Inferior parietal cortex (tissue), 1 donor: ENCODE measurements at regions not wholly inside any gene's neighbourhood (a gene's known extent, or its start where the extent isn't known, plus 50 kb on each side); places are given as distances from the start of the nearest gene placed in this dataset.

Source experiments
- DNase-seq: peaks from one replicate; pipeline ENCODE4 v3.0.0-alpha.2; 2016; ENCODE audit errors: extremely low spot score

- no peak for DNase-seq
These were observed 295.3 kb upstream of the MKI67 start for GRCh38 chr10:128421371-128422160.

- DNase-seq = no peak
These were observed 296.0 kb upstream of the MKI67 start for GRCh38 chr10:128422190-128422589.

- no peak for DNase-seq
These were observed 296.8 kb upstream of the MKI67 start for GRCh38 chr10:128422999-128423398.

- DNase-seq = no peak
These were observed 303.1 kb upstream of the MKI67 start for GRCh38 chr10:128429321-128429720.

- no peak for DNase-seq
These were observed 303.8 kb upstream of the MKI67 start for GRCh38 chr10:128429835-128430513.

- DNase-seq = no peak
These were observed 304.9 kb upstream of the MKI67 start for GRCh38 chr10:128431083-128431482.

- no peak for DNase-seq
These were observed 305.3 kb upstream of the MKI67 start for GRCh38 chr10:128431506-128431905.

GRCh38 chr10:128432011-128432410 lies 305.8 kb upstream of the MKI67 start:
- no peak for DNase-seq

- no peak for DNase-seq
These were observed 306.2 kb upstream of the MKI67 start for GRCh38 chr10:128432423-128432822.

- no peak for DNase-seq
These were observed 309.6 kb upstream of the MKI67 start for GRCh38 chr10:128435811-128436210.

- no peak for DNase-seq
These were observed 311.6 kb upstream of the MKI67 start for GRCh38 chr10:128437786-128438345.

- DNase-seq = no peak
These were observed 312.3 kb upstream of the MKI67 start for GRCh38 chr10:128438417-128439063.

- no peak for DNase-seq
These were observed 314.4 kb upstream of the MKI67 start for GRCh38 chr10:128440513-128441160.

GRCh38 chr10:128443925-128444518 lies 317.8 kb upstream of the MKI67 start:
- DNase-seq = no peak

GRCh38 chr10:128448796-128449195 lies 322.6 kb upstream of the MKI67 start:
- no peak for DNase-seq

- DNase-seq = no peak
These were observed 325.7 kb upstream of the MKI67 start for GRCh38 chr10:128451879-128452278.

GRCh38 chr10:128456271-128456670 lies 330.0 kb upstream of the MKI67 start:
- no peak for DNase-seq

GRCh38 chr10:128457136-128457535 lies 330.9 kb upstream of the MKI67 start:
- DNase-seq = no peak

- no peak for DNase-seq
These were observed 335.8 kb upstream of the MKI67 start for GRCh38 chr10:128461991-128462390.

GRCh38 chr10:128462844-128463243 lies 336.6 kb upstream of the MKI67 start:
- no peak for DNase-seq

- no peak for DNase-seq
These were observed 338.0 kb upstream of the MKI67 start for GRCh38 chr10:128463991-128464760.
